Endothelial cell of umbilical vein (primary cell): ENCODE measurements at regions not wholly inside any gene's neighbourhood (a gene's known extent, or its start where the extent isn't known, plus 50 kb on each side); places are given as distances from the start of the nearest gene placed in this dataset.

Experiments
- BruUV-seq: library from RNA; stranded (reverse); fragments of 400-500 nt; replicated peaks from 2 replicates; lab custom pipeline; 2021; lab: Mats Ljungman, UMichigan
- CTCF ChIA-PET: fragments of 300-600, 350-600 bp; sonication (Branson Sonifier 250); formaldehyde crosslinking; loops from one replicate; lab custom pipeline; 2021; ENCODE audit warnings: antibody characterized with exemption, inconsistent platforms; lab: Charles Lee
- POLR2A ChIA-PET: fragments of 300-600, 350-600 bp; sonication (Branson Sonifier 250); formaldehyde crosslinking; loops from one replicate; lab custom pipeline; 2021; ENCODE audit warnings: antibody characterized with exemption, inconsistent platforms; lab: Charles Lee
- DNase-seq: peaks from one replicate; pipeline ENCODE4 v3.0.0-alpha.2; 2011; ENCODE audit warnings: low read depth, low spot score
- FAIRE-seq: peaks from 2 replicates; lab custom pipeline; 2011; peaks lifted over from hg19 to GRCh38; lab: Jason Lieb, UNC
- H2AFZ ChIP-seq: 2 replicates; pipeline ENCODE4 v1.6.0; 2012; ENCODE audit warnings: low read depth, low read length, control low read depth, inconsistent platforms
- H3K27ac ChIP-seq: 2 replicates; pipeline ENCODE4 v1.5.1; 2011; ENCODE audit warnings: low read depth, mild to moderate bottlenecking, control low read depth, low read length, moderate library complexity; ENCODE audit not compliant: insufficient read depth
- H3K27me3 ChIP-seq, 2 experiments: 2 replicates each; pipeline versions ENCODE4 v1.6.0 to v1.6.1; 2011; ENCODE audit warnings: low read length in 2 of 2, mixed read lengths in 1 of 2; ENCODE audit not compliant: control insufficient read depth in 2 of 2, insufficient read depth in 2 of 2
- H3K36me3 ChIP-seq, 2 experiments: 2 replicates in 1 of 2; 3 replicates in 1 of 2; pipeline ENCODE4 v1.5.1; 2011; ENCODE audit warnings: low read length in 2 of 2, mild to moderate bottlenecking in 1 of 2, moderate library complexity in 1 of 2; ENCODE audit not compliant: control insufficient read depth in 2 of 2, insufficient read depth in 2 of 2; ENCODE audit errors: extremely low read depth in 1 of 2
- H3K4me1 ChIP-seq: 3 replicates; pipeline ENCODE4 v1.5.1; 2011; ENCODE audit warnings: mild to moderate bottlenecking, low read length; ENCODE audit not compliant: control insufficient read depth, insufficient read depth; ENCODE audit errors: extremely low read depth
- H3K4me2 ChIP-seq: 2 replicates; pipeline ENCODE4 v1.6.1; 2011; ENCODE audit warnings: low read length, control low read depth, mixed read lengths; ENCODE audit not compliant: insufficient read depth
- H3K4me3 ChIP-seq, 3 experiments: fragments of 200-600 bp in 1 of 3; sonication (generic), shearing (Covaris generic) in 1 of 3; replicated peaks in 1 of 3; 2 replicates each; pipeline ENCODE4 v1.5.1; 2011 to 2016; ENCODE audit warnings: control low read depth in 3 of 3, low read length in 3 of 3, mild to moderate bottlenecking in 2 of 3, inconsistent platforms in 1 of 3, low read depth in 1 of 3, moderate library complexity in 1 of 3; ENCODE audit not compliant: insufficient read depth in 1 of 3
- H3K79me2 ChIP-seq: 2 replicates; pipeline ENCODE4 v1.6.0; 2012; ENCODE audit warnings: low read length, inconsistent platforms; ENCODE audit not compliant: control insufficient read depth, insufficient read depth
- H3K9ac ChIP-seq: replicated peaks from 2 replicates; pipeline ENCODE3; 2011; ENCODE audit warnings: low read length, control low read depth; ENCODE audit not compliant: insufficient read depth; ENCODE audit errors: extremely low read depth
- H3K9me1 ChIP-seq: replicated peaks from 3 replicates; pipeline ENCODE4 v1.6.0; 2011; ENCODE audit warnings: mild to moderate bottlenecking, low read length; ENCODE audit not compliant: control insufficient read depth, insufficient read depth; ENCODE audit errors: extremely low read depth
- H3K9me3 ChIP-seq: replicated peaks from 2 replicates; pipeline ENCODE4 v1.5.1; 2012; ENCODE audit warnings: low read length, inconsistent platforms; ENCODE audit not compliant: control insufficient read depth, insufficient read depth
- H4K20me1 ChIP-seq: replicated peaks from 2 replicates; pipeline ENCODE3; 2011; ENCODE audit warnings: mild to moderate bottlenecking, low read length; ENCODE audit not compliant: control insufficient read depth, insufficient read depth; ENCODE audit errors: extremely low read depth
- EZH2 ChIP-seq: IDR thresholded peaks from 2 replicates; pipeline ENCODE4 v1.6.1; 2012; ENCODE audit warnings: borderline replicate concordance, low read depth, mild to moderate bottlenecking, moderate library complexity, low read length, inconsistent platforms; ENCODE audit not compliant: severe bottlenecking
- FOS ChIP-seq: IDR thresholded peaks from 2 replicates; pipeline ENCODE4 v1.6.1; 2011; ENCODE audit warnings: mild to moderate bottlenecking, low read length, moderate library complexity, borderline replicate concordance; ENCODE audit not compliant: insufficient read depth
- GATA2 ChIP-seq: IDR thresholded peaks from 2 replicates; pipeline ENCODE4 v1.7.0; 2011; ENCODE audit warnings: low read depth, mild to moderate bottlenecking, moderate library complexity, mixed read lengths, low read length; ENCODE audit not compliant: insufficient read length, insufficient read depth
- JUN ChIP-seq: IDR thresholded peaks from 2 replicates; pipeline ENCODE4 v1.6.1; 2011; ENCODE audit warnings: borderline replicate concordance, low read depth; ENCODE audit not compliant: insufficient read length, insufficient read depth
- MYC ChIP-seq: IDR thresholded peaks from one replicate; pipeline ENCODE4 v1.6.1; 2011; ENCODE audit warnings: mild to moderate bottlenecking, low read depth, low read length
- POLR2A ChIP-seq: IDR thresholded peaks from 2 replicates; pipeline ENCODE4 v1.6.1; 2012; ENCODE audit warnings: low read depth, mild to moderate bottlenecking, control low read depth, low read length
- POLR2AphosphoS5 ChIP-seq: IDR thresholded peaks from 2 replicates; pipeline ENCODE4 v1.6.1; 2012; ENCODE audit warnings: low read depth, mild to moderate bottlenecking, control low read depth, low read length, moderate library complexity; ENCODE audit not compliant: insufficient read depth
- dilution Hi-C: fragments of 300-500 bp; cut with MboI; formaldehyde crosslinking; loops from one replicate; pipeline ENCODE4 v1.15.0; 2019; ENCODE audit warnings: low sequenced_read_pairs; ENCODE audit not compliant: extremely low pct_ligation_motif_present
- intact Hi-C: fragments of 100-400 bp; cut with micrococcal nuclease; formaldehyde crosslinking; loops from one replicate; pipeline ENCODE4 v1.10.0; 2022
- TF ChIP-seq, protein P1 (sequence below), 2 donors: IDR thresholded peaks; 1 replicate in 1 of 2; 2 replicates in 1 of 2; pipeline ENCODE4 v1.5.1; 2011; ENCODE audit warnings: low read length in 2 of 2, mild to moderate bottlenecking in 2 of 2, moderate library complexity in 2 of 2, control low read depth in 1 of 2, inconsistent platforms in 1 of 2, low read depth in 1 of 2; ENCODE audit not compliant: insufficient read depth in 1 of 2; ENCODE audit errors: extremely low read depth in 1 of 2
- TF ChIP-seq, protein P2 (sequence below): IDR thresholded peaks from 2 replicates; pipeline ENCODE4 v1.6.1; 2011; ENCODE audit not compliant: insufficient read depth, insufficient read length

DNA sequence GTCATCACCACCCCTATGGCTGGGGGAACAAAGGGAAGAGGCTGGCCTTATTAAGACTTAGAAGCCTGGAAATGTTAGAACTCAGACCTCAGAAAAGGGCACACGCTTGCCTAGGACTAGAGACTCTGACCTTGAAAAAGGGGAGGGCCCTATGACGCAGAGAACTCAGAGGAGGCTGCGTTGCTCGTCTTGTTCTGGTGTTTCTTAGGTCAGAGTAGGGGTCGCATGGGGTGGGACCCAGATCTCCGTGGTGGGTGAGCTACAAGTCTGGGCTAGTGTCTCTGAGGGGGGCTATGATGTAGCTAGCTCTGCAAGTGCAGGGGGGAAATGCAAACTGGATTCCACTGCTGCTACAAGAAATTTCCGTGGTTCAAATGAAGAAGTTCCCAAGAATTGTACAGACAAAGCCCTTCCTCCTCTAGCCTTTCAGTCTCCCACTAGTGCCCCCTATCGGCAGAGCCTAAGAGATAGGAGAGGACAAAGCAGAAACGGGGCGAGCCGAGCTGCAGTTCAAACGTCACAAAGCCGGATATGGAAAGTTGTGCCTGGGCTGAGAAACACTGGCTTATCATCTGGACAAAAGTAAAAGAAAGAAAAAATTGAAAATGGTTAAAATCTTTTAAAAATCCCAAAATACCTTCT is 392.9 kb upstream of the ROBO2 start:
- Histone ChIP-seq H3K36me3 (no peaks in the 10 kb centered on the region), H3K27ac (no peak overlapping the region), H3K4me1 (no peaks in the 10 kb centered on the region), H3K4me3 (no peak overlapping the region), H3K9ac (no peak overlapping the region), H2AFZ (no peak overlapping the region), H3K9me1 (no peaks in the 10 kb centered on the region), H3K4me2 (no peak overlapping the region), H3K27me3 (no peaks in the 10 kb centered on the region), H3K79me2 (no peaks in the 10 kb centered on the region), H4K20me1 (no peaks in the 10 kb centered on the region), H3K9me3 (peaks cover 5% of the 10 kb centered on the region)
- TF ChIP-seq MYC (no peak), POLR2A (no peak), GATA2 (no peak), FOS (no peak), EZH2 (no peak), POLR2AphosphoS5 (no peak), JUN (no peak)
- TF ChIP-seq, protein P1, sequence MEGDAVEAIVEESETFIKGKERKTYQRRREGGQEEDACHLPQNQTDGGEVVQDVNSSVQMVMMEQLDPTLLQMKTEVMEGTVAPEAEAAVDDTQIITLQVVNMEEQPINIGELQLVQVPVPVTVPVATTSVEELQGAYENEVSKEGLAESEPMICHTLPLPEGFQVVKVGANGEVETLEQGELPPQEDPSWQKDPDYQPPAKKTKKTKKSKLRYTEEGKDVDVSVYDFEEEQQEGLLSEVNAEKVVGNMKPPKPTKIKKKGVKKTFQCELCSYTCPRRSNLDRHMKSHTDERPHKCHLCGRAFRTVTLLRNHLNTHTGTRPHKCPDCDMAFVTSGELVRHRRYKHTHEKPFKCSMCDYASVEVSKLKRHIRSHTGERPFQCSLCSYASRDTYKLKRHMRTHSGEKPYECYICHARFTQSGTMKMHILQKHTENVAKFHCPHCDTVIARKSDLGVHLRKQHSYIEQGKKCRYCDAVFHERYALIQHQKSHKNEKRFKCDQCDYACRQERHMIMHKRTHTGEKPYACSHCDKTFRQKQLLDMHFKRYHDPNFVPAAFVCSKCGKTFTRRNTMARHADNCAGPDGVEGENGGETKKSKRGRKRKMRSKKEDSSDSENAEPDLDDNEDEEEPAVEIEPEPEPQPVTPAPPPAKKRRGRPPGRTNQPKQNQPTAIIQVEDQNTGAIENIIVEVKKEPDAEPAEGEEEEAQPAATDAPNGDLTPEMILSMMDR (IDR thresholded peaks at IDR 0.05; ENCODE audit: extremely low read depth in 1 of 2, insufficient read depth in 1 of 2, low read depth in 1 of 2, low read length in 2 of 2), result no peak
- TF ChIP-seq, protein P2, sequence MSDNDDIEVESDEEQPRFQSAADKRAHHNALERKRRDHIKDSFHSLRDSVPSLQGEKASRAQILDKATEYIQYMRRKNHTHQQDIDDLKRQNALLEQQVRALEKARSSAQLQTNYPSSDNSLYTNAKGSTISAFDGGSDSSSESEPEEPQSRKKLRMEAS, result no peak
- FAIRE-seq, result no peak
- no peak for DNase-seq
- POLR2A ChIA-PET, result no interaction called here
- no TSS peak for BruUV-seq
- CTCF ChIA-PET, result no interaction called here
- dilution Hi-C loops, result no loop called here
- intact Hi-C loops, result no loop called here
